Neural crest cell (in vitro differentiated cells): ENCODE measurements at regions not wholly inside any gene's neighbourhood (a gene's known extent, or its start where the extent isn't known, plus 50 kb on each side); places are given as distances from the start of the nearest gene placed in this dataset.
"Not testable (repeated sequence)": the region's sequence is repeated elsewhere in the genome, so short reads cannot be mapped to it uniquely, and the experiment has no call there.

Experiments used
- DNase-seq: peaks from one replicate; pipeline ENCODE4 v3.0.0; 2021; ENCODE audit warnings: low read depth, mixed read lengths, low spot score
- H3K27ac Mint-ChIP-seq: one replicate; pipeline ENCODE4 v1.8.0; 2021; ENCODE audit warnings: mild to moderate bottlenecking, mixed read lengths; ENCODE audit not compliant: unreplicated experiment
- H3K27me3 Mint-ChIP-seq: 2 replicates; pipeline ENCODE4 v1.8.0; 2021; ENCODE audit warnings: low read depth, mild to moderate bottlenecking, mixed read lengths
- H3K36me3 Mint-ChIP-seq: 2 replicates; pipeline ENCODE4 v1.8.0; 2021; ENCODE audit warnings: low read depth, mild to moderate bottlenecking, mixed read lengths
- H3K4me1 Mint-ChIP-seq: 2 replicates; pipeline ENCODE4 v1.8.0; 2021; ENCODE audit warnings: mixed read lengths
- H3K4me3 Mint-ChIP-seq: one replicate; pipeline ENCODE4 v1.8.0; 2021; ENCODE audit warnings: mild to moderate bottlenecking, mixed read lengths
- H3K9me3 Mint-ChIP-seq: 2 replicates; pipeline ENCODE4 v1.8.0; 2021; ENCODE audit warnings: mixed read lengths
- CTCF ChIP-seq: fragments of 200-600 bp; sonication (generic); conservative IDR thresholded peaks from 2 replicates; pipeline ENCODE4 v1.5.0; 2021; ENCODE audit warnings: antibody characterized with exemption, mild to moderate bottlenecking

- Mint-ChIP-seq H3K27me3 (no peaks in the 10 kb centered on the region), H3K27ac (no peak overlapping the region), H3K36me3 (no peaks in the 10 kb centered on the region), H3K4me1 (peaks cover 2% of the 10 kb centered on the region), H3K9me3 (peaks cover 6% of the 10 kb centered on the region), H3K4me3 (no peak overlapping the region)
- DNase-seq, result no peak
- no peak for TF ChIP-seq CTCF
These were observed 770.3 kb upstream of the SLITRK5 start for GRCh38 chr13:86900906-86901305.

- no peaks in the 10 kb centered on the region for H3K9me3 Mint-ChIP-seq
- no peak for DNase-seq
- no peaks in the 10 kb centered on the region for H3K27me3 Mint-ChIP-seq
- H3K27ac Mint-ChIP-seq, result no peak overlapping the region
- peaks cover 9% of the 10 kb centered on the region for H3K4me1 Mint-ChIP-seq
- no peaks in the 10 kb centered on the region for H3K36me3 Mint-ChIP-seq
- no peak for TF ChIP-seq CTCF
- H3K4me3 Mint-ChIP-seq, result no peak overlapping the region
These were observed 764.9 kb upstream of the SLITRK5 start for GRCh38 chr13:86906127-86906874.

- Mint-ChIP-seq H3K9me3 (no peaks in the 10 kb centered on the region), H3K27me3 (no peaks in the 10 kb centered on the region), H3K36me3 (no peaks in the 10 kb centered on the region), H3K27ac (no peak overlapping the region), H3K4me1 (peaks cover 9% of the 10 kb centered on the region), H3K4me3 (no peak overlapping the region)
- no peak for TF ChIP-seq CTCF
- no peak for DNase-seq
These were observed 764.0 kb upstream of the SLITRK5 start for GRCh38 chr13:86907156-86907555.

DNA sequence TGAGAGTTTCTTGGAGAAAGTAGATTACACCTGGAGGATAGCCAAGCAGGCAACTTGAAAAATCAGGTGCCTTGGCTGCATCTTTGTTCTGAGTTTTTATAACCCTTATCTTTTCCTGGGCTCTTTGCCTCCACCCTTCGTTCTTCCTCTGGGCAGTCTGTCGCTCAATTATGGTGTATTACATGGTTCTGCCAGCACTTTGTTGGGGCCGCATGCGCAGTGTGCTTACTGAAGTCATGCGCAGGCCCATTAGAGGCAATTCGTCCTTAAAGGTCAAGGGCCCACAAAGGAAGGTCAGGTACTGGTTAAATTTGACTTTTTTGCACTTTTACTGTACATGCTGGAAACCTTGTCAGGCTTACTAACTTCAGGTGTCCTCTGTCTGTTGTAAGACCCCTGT is 761.9 kb upstream of the SLITRK5 start:
- Mint-ChIP-seq H3K36me3 (no peaks in the 10 kb centered on the region), H3K4me3 (no peak overlapping the region)

DNA sequence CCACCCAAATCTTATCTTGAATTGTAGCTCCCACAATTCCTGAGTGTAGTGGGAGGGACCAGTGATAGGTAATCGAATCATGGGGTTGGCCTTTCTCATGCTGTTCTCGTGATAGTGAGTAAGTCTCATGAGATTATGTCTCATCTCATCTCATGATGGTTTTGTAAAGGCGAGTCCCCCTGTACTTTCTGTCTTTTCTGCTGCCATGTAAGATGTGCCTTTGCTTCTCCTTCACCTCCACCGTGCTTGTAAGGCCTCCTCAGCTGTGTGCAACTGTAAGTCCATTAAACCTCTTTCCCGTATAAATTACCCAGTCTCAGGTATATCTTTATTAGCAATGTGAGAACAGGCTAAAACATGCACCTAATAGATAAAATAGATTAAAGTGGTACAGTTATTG is 756.4 kb upstream of the SLITRK5 start:
- no peak overlapping the region for H3K4me3 Mint-ChIP-seq
- no peaks in the 10 kb centered on the region for H3K4me1 Mint-ChIP-seq
- no peaks in the 10 kb centered on the region for H3K36me3 Mint-ChIP-seq
- peaks cover 2% of the 10 kb centered on the region for H3K9me3 Mint-ChIP-seq
- no peak overlapping the region for H3K27ac Mint-ChIP-seq
- DNase-seq, result no peak
- no peaks in the 10 kb centered on the region for H3K27me3 Mint-ChIP-seq
- no peak for TF ChIP-seq CTCF

More for the DNA sequence above, 761.9 kb upstream of the SLITRK5 start:
- H3K27me3 Mint-ChIP-seq, result no peaks in the 10 kb centered on the region
- DNase-seq, result no peak
- no peak overlapping the region for H3K27ac Mint-ChIP-seq
- peaks cover 9% of the 10 kb centered on the region for H3K4me1 Mint-ChIP-seq
- no peaks in the 10 kb centered on the region for H3K9me3 Mint-ChIP-seq
- no peak for TF ChIP-seq CTCF

- H3K9me3 Mint-ChIP-seq, H3K27me3 Mint-ChIP-seq, H3K36me3 Mint-ChIP-seq, H3K27ac Mint-ChIP-seq, H3K4me3 Mint-ChIP-seq, DNase-seq, H3K4me1 Mint-ChIP-seq: not testable (repeated sequence)
These were observed 753.7 kb upstream of the SLITRK5 start for GRCh38 chr13:86917438-86917837.
